ENCODE measurements at regions not wholly inside any gene's neighbourhood (a gene's known extent, or its start where the extent isn't known, plus 50 kb on each side); places are given as distances from the start of the nearest gene placed in this dataset.
"Not testable (repeated sequence)": the region's sequence is repeated elsewhere in the genome, so short reads cannot be mapped to it uniquely, and the experiment has no call there.

DNA sequence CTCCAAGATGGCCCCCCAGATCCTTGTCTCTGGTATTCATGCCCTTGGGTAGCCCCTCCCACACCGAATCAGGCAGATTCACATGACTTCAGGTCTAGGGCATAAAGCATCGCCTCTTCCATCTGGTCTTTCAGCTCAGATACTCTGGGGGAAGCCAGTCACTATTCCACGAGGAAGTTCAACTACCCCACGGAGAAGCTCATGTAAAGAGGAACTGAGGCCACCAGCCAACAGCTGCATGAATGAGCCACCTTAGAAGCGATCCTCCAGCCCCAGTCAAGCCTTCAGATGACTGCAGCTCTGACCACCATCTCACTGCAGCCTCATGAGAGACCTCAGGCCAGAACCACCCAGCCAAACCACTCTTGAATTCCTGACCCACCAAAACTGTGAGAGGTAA is 54.1 kb downstream of the SOCS3 start:
- H3K36me3 Mint-ChIP-seq: no peaks in the 10 kb centered on the region
- peaks cover 0 to 16% (median 12%) of the 10 kb centered on the region in 7 donors for H3K9me3 Mint-ChIP-seq
- DNase-seq (no peak), ATAC-seq (ENCODE audit: low read depth in 2 of 2) (no peak)
- H3K27me3 Mint-ChIP-seq: no peaks in the 10 kb centered on the region
- H3K4me3 Mint-ChIP-seq: no peak overlapping the region
- H3K4me1 Mint-ChIP-seq: no peaks in the 10 kb centered on the region
- peak overlapping the region in 1 of 6 donors; percentile 3 for H3K27ac Mint-ChIP-seq

DNA sequence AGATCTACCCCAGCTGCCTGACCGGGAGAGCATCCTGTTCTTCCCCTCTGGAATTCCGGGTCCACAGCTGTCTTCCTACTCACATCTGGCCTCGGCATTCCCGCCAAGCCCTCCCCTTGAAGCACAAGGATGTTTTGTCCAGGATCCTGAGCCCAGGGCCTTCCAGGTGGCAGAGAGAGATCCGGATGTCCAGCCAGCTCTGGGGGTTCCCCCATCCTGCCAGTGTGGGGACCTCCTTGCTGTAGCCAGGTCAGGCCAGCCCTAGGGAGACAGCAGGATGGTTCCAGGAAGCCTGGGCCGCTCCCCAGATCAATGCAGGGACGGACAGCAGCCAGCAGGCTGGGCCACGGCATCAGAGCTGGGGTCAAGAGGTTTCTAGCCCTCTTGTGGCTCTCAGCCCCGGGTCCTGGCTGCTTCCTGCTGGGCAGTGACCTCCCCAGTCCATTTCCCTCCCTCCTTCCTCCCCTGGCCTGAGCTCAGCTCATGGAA is 55.3 kb downstream of the SOCS3 start:
- DNase-seq (no peak), ATAC-seq (ENCODE audit: low read depth in 2 of 2) (no peak)
- Mint-ChIP-seq H3K9me3 (peaks cover 0 to 16% (median 12%) of the 10 kb centered on the region in 7 donors), H3K4me1 (no peaks in the 10 kb centered on the region), H3K27me3 (no peaks in the 10 kb centered on the region), H3K4me3 (no peak overlapping the region), H3K27ac (no peak overlapping the region), H3K36me3 (no peaks in the 10 kb centered on the region)

DNA sequence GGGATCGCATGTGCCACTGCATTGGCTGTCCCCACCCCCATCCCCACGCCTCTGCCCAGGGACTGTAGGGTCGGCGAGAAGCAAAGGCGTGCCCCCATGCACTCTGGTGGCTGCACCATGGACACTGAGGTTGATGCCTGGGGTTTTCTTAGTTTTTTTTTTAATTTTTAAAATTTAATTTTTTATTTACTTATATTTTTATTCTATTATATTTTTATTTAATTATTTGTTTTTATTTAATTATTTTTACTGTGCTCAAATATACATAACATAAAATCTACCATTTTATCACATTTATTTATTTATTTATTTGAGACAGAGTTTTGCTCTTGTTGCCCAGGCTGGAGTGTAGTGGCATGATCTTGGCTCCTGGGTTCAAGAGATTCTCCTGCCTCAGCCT is 57.4 kb downstream of the SOCS3 start:
- Mint-ChIP-seq H3K36me3 (no peaks in the 10 kb centered on the region), H3K27ac (no peak overlapping the region), H3K4me1 (no peaks in the 10 kb centered on the region), H3K27me3 (no peaks in the 10 kb centered on the region), H3K9me3 (peaks cover 0 to 16% (median 12%) of the 10 kb centered on the region in 7 donors), H3K4me3 (no peak overlapping the region)
- no peak for DNase-seq
- no peak for ATAC-seq (ENCODE audit: low read depth in 2 of 2)

DNA sequence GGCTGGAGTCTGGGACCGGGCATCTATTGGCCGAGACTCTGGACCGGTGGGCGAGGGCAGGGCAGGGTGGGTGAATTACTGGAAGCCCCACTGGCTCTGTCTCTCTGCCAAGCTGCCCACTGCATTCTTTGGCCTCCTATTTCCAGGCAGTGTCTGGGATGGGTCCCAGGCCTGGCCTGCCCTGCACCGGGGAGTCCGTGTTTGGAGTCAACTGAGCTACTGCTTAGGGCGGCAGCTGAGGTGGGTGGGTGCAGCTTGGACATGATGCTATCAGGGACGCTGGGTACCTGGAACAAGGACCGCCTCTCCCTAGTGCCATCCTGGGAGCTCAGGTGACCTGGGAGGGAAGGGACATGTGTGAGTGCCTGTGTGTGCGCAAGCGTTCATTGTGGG is 58.1 kb downstream of the SOCS3 start:
- Mint-ChIP-seq H3K4me1 (peaks cover 0 to 2% (median 0%) of the 10 kb centered on the region in 3 donors), H3K9me3 (peaks cover 0 to 11% (median 8%) of the 10 kb centered on the region in 7 donors), H3K27ac (peak overlapping the region in 1 of 6 donors; percentile 56), H3K4me3 (no peak overlapping the region), H3K27me3 (no peaks in the 10 kb centered on the region), H3K36me3 (no peaks in the 10 kb centered on the region)
- DNase-seq: no peak
- ATAC-seq (ENCODE audit: low read depth in 2 of 2): no peak

DNA sequence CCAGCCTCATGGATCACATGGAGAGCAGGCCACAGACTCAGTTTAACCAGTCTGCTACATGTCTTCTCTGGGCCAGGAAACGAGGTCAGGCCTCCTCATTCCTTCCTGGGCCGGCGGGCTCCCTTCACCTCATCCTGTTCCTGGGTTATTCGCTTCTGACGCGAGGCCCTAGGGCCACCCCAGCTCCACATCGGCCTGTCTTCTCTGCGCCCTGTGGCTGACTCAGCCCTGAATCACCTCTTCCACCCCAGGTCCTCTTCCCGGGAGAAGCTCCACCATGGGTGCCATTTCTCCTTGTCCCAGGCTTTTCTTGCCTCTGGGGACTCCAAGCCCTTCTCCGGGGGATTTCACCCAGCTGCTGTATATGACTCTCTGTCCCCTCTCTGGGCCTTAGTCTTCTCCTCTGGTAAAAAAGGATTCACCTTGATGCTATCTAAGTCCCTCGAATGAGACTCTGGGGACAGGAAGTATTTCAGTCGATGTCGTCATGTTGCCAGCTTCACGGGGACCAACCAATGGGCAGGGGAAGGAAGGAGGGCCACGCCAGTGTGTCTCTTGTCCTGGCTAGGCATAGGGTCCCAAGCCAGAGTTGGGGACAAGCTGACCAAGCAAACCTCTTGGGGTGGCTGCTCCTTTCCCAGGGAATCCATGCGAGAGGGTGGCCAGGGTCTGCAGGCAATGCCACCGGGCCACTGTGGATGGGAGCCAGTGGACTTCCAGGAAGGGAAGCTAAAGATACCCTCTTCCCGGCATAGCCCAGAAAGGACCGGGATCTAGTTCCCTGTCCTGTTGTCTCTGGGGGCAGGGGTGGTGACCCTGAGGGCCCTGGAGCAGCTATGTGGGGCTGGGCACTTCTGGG is 58.7 kb downstream of the SOCS3 start:
- no peak for ATAC-seq (ENCODE audit: low read depth in 2 of 2)
- Mint-ChIP-seq H3K36me3 (no peaks in the 10 kb centered on the region), H3K9me3 (peaks cover 0 to 7% (median 6%) of the 10 kb centered on the region in 7 donors), H3K4me1 (peaks cover 0 to 2% (median 0%) of the 10 kb centered on the region in 3 donors), H3K4me3 (no peak overlapping the region), H3K27me3 (no peaks in the 10 kb centered on the region), H3K27ac (peak overlapping the region in 2 of 6 donors; percentile 30 to 33)
- no peak for DNase-seq

DNA sequence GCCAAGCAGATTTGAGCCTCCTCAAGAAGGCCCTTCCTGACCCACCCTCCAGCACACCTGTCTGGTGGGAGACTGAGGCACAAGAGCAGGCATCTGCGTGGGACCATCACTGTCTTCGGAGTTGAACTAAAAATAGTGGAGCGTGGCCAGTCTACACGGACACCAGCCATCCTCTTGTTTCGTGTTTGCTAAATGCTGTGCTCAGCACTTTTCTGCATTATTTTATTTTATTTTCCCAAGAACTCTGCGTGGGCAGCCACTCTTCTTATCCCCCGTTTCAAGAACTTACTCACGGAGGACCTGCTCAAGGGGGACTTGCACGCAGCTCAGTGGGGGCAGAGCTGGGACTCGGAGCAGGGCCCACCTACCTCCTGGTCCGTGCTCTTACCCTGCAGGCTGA is 60.8 kb downstream of the SOCS3 start:
- peaks cover 0 to 2% (median 0%) of the 10 kb centered on the region in 3 donors for H3K4me1 Mint-ChIP-seq

DNA sequence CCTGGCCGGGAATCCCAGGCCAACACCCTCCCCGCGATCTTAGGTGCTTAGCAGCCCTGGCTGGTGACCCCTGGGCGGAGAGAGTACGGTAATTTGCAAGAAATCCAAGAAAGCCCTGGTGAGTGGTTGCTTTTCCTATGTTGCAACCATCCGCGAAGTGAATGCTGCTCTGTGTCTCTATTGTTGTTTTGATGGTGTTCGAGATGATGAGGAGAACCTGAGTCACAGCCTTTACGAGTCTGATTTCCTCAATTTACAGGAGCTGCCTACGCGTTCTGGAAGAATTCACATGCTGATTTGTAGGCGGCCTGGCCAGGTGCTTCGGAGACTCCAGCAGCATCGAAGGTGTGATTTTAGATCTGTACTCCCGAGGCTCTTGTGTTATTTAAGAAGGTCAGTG is 63.3 kb downstream of the TMEM235 start:
- Mint-ChIP-seq H3K4me1 (peaks cover 0 to 9% (median 2%) of the 10 kb centered on the region in 3 donors), H3K36me3 (no peaks in the 10 kb centered on the region), H3K4me3 (no peak overlapping the region), H3K27me3 (no peaks in the 10 kb centered on the region), H3K9me3 (no peaks in the 10 kb centered on the region), H3K27ac (no peak overlapping the region)
- DNase-seq (no peak), ATAC-seq (ENCODE audit: low read depth in 2 of 2) (no peak)

More for the DNA sequence above, 60.8 kb downstream of the SOCS3 start:
- no peak overlapping the region for H3K4me3 Mint-ChIP-seq
- no peaks in the 10 kb centered on the region for H3K27me3 Mint-ChIP-seq
- no peaks in the 10 kb centered on the region for H3K36me3 Mint-ChIP-seq
- no peak overlapping the region for H3K27ac Mint-ChIP-seq
- ATAC-seq (ENCODE audit: low read depth in 2 of 2) (no peak), DNase-seq (no peak)
- H3K9me3 Mint-ChIP-seq: no peaks in the 10 kb centered on the region

DNA sequence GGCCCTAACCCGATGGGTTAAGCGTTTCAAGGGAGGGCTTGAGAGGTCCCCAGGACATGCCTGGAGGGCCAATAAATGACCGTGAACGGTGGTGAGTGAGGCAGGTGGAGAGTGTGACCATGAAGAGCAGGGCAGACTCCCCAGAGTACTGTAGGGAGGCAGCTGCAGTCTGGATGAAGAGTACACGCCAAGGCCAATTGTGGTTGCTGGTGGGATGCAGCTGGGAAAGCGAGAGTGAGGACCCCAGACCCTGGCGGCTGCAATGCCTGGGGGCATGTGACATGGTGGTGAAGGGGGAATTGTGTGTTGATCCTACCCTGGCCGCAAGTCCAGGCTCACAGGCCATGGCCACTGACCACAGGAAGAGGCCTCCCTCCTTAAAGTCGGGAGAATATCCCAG is 62.9 kb downstream of the TMEM235 start:
- ATAC-seq (ENCODE audit: low read depth in 2 of 2) (no peak), DNase-seq (no peak)
- no peaks in the 10 kb centered on the region for H3K27me3 Mint-ChIP-seq
- peak overlapping the region in 1 of 6 donors; percentile 93 for H3K27ac Mint-ChIP-seq
- H3K36me3 Mint-ChIP-seq: no peaks in the 10 kb centered on the region
- H3K9me3 Mint-ChIP-seq: no peaks in the 10 kb centered on the region
- H3K4me3 Mint-ChIP-seq: no peak overlapping the region
- H3K4me1 Mint-ChIP-seq: peaks cover 0 to 9% (median 2%) of the 10 kb centered on the region in 3 donors

DNA sequence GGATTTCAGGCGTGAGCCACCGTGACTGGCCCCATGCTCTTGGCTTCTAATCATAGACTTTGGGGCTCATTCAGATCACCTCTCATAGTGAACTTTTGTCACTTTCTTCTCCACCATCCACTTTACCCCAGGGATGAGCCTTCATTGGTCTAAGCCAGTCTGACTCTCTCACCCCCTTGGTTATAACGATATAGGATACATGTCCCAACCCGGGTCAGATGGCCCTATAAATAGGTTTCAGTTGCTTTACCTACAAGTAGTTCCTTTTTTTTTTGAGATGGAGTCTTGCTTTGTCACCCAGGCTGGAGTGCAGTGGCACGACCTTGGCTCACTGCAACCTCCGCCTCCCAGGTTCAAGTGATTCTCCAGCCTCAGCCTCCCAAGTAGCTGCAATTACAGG is 61.7 kb downstream of the TMEM235 start:
- not testable (repeated sequence) for H3K9me3 Mint-ChIP-seq; H3K36me3 Mint-ChIP-seq; ATAC-seq (ENCODE audit: low read depth in 2 of 2); DNase-seq; H3K4me1 Mint-ChIP-seq; H3K27me3 Mint-ChIP-seq; H3K4me3 Mint-ChIP-seq
- H3K27ac Mint-ChIP-seq: peak overlapping the region in 1 of 6 donors; percentile 33

DNA sequence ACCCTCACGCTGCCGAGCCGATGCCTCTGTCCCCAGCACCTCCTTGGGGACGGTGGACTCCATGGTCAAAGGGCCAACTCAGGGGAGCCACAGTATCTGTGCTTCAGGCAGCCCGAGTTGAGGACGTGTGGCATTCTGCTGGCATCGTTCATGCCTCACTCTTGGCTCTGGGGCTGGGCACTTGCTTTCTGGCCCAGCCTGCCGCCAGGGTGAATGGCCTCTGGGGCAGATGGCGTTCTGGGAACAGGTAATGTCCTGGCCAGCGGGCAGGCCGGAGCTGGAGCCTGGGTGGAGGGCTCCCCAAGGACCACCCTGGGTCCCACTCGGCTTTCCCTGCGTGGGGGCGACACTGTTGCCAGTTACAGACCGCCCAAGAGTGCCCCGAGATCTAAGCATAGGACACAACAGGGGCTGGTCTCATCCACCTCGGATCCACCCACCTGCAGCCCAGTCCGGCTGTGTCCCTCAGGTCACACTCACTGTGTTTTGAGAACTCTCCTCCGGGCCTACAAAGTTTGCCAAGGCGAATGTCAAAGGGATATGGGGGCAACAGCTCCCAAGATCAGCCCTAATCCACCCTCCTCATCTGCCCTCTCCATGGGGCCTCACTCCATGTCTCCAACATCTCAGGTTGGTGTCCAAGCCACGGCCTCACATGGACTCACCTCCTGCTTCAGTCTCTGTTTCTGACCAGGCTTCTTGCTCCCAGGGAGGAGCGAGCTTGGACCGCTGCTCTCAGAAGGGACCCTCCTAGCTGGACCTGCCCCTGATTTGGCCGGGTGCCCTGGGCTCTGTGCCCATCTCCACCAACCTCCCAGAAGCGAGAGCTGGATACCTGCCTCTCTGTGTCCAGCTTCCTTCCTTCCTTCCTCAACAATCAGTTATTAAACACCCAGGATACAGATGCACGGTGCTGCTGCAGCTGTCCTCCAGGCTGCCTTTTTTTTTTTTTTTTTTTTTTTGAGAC is 60.8 kb downstream of the TMEM235 start:
- Mint-ChIP-seq H3K27me3 (no peaks in the 10 kb centered on the region), H3K27ac (peak overlapping the region in 2 of 6 donors; percentile 65 to 86), H3K4me1 (peaks cover 0 to 9% (median 0%) of the 10 kb centered on the region in 3 donors), H3K36me3 (no peaks in the 10 kb centered on the region), H3K4me3 (peak overlapping the region in 1 of 8 donors; percentile 69), H3K9me3 (no peaks in the 10 kb centered on the region)
- ATAC-seq (ENCODE audit: low read depth in 2 of 2): no peak
- DNase-seq: no peak

DNA sequence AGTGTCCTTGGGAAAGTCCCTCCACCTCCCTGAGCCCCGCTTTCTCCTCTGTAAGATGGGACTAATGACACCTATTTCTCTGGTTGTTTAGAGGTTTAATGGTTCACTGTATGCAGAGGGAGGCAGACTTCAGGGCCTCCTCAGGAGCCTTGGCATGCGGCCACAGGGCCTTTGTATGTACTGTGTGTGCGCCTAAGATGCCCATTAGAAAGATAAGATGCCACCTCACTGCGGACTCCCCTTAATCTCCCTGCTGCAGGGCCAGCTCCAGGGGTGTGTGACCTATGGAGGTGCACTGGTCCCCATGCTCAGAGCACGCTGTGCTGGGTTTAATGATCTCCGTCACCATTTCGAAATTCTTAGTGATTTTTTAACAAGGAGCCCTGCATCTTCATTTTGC is 59.3 kb downstream of the TMEM235 start:
- H3K36me3 Mint-ChIP-seq: no peaks in the 10 kb centered on the region
- H3K4me1 Mint-ChIP-seq: peaks cover 0 to 9% (median 0%) of the 10 kb centered on the region in 3 donors
- H3K27ac Mint-ChIP-seq: no peak overlapping the region
- H3K9me3 Mint-ChIP-seq: no peaks in the 10 kb centered on the region
- H3K27me3 Mint-ChIP-seq: no peaks in the 10 kb centered on the region
- no peak for ATAC-seq (ENCODE audit: low read depth in 2 of 2)
- H3K4me3 Mint-ChIP-seq: no peak overlapping the region
- DNase-seq: no peak
